Esophagus squamous epithelium (tissue), 4 donors: ENCODE measurements at regions not wholly inside any gene's neighbourhood (a gene's known extent, or its start where the extent isn't known, plus 50 kb on each side); places are given as distances from the start of the nearest gene placed in this dataset.

Experiments
- POLR2A ChIP-seq, 4 donors: fragments of 450-650 bp; IDR thresholded peaks; one replicate each; pipeline ENCODE4 v1.6.1; 2017; ENCODE audit warnings: antibody characterized with exemption in 4 of 4, mild to moderate bottlenecking in 4 of 4, moderate library complexity in 3 of 4
- TF ChIP-seq, protein P1 (sequence below), 6 experiments: fragments of 450-650 bp in 4 of 6; fragments of 200-600 bp in 2 of 6; sonication (generic) in 2 of 6; IDR thresholded peaks; one replicate each; pipeline ENCODE4 v1.5.1; 2016 to 2019; ENCODE audit warnings: antibody characterized with exemption in 6 of 6, mild to moderate bottlenecking in 4 of 6, moderate library complexity in 4 of 6

DNA sequence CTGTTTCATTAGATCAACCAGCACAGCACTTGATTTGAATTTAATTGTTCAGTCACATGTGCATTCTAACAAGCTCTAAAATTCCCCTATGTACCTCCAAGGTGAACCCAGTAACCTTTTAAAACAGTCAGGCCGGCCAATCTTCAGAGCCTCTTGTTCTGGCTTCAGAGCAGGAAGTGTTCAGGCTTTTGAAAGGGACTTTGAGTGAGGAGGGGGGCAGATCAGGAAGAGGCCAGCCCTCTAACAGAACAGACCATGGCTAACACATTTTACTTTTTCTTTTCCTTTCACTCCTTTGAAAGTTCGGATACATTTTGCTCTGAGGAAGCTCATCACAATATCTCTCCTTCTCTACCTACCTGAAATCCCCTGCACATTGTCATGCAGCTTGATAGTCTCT lies 390.3 kb downstream of the TBC1D4 start:
- TF ChIP-seq, protein P1, sequence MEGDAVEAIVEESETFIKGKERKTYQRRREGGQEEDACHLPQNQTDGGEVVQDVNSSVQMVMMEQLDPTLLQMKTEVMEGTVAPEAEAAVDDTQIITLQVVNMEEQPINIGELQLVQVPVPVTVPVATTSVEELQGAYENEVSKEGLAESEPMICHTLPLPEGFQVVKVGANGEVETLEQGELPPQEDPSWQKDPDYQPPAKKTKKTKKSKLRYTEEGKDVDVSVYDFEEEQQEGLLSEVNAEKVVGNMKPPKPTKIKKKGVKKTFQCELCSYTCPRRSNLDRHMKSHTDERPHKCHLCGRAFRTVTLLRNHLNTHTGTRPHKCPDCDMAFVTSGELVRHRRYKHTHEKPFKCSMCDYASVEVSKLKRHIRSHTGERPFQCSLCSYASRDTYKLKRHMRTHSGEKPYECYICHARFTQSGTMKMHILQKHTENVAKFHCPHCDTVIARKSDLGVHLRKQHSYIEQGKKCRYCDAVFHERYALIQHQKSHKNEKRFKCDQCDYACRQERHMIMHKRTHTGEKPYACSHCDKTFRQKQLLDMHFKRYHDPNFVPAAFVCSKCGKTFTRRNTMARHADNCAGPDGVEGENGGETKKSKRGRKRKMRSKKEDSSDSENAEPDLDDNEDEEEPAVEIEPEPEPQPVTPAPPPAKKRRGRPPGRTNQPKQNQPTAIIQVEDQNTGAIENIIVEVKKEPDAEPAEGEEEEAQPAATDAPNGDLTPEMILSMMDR (IDR thresholded peaks at IDR 0.05), result no peak
- no peak for TF ChIP-seq POLR2A (IDR thresholded peaks at IDR 0.05)
